HG02798 (cell line): ENCODE measurements at regions not wholly inside any gene's neighbourhood (a gene's known extent, or its start where the extent isn't known, plus 50 kb on each side); places are given as distances from the start of the nearest gene placed in this dataset.

ENCODE experiments used
- ATAC-seq: cut with Tn5 transposase; IDR thresholded peaks from one replicate; pipeline ENCODE4 v1.9.1; 2021; ENCODE audit warnings: mild to moderate bottlenecking; ENCODE audit not compliant: unreplicated experiment, poor library complexity

GRCh38 chr6:113103634-113104361, 753.3 kb upstream of the MARCKS start:
- no peak for ATAC-seq

- no peak for ATAC-seq
These were observed 752.6 kb upstream of the MARCKS start for GRCh38 chr6:113104541-113104940.

- ATAC-seq, result no peak
These were observed 752.2 kb upstream of the MARCKS start for GRCh38 chr6:113104951-113105350.

- ATAC-seq, result no peak
These were observed 746.9 kb upstream of the MARCKS start for GRCh38 chr6:113110211-113110610.

- ATAC-seq, result no peak
These were observed 745.6 kb upstream of the MARCKS start for GRCh38 chr6:113111550-113111949.

GRCh38 chr6:113112086-113112485, 745.1 kb upstream of the MARCKS start:
- no peak for ATAC-seq

GRCh38 chr6:113115196-113115595, 741.9 kb upstream of the MARCKS start:
- no peak for ATAC-seq

GRCh38 chr6:113120224-113120581, 736.9 kb upstream of the MARCKS start:
- no peak for ATAC-seq

- ATAC-seq, result no peak
These were observed 736.4 kb upstream of the MARCKS start for GRCh38 chr6:113120582-113121285.

- ATAC-seq, result no peak
These were observed 735.6 kb upstream of the MARCKS start for GRCh38 chr6:113121571-113121970.

GRCh38 chr6:113122060-113122459, 735.1 kb upstream of the MARCKS start:
- ATAC-seq, result no peak

- no peak for ATAC-seq
These were observed 731.5 kb upstream of the MARCKS start for GRCh38 chr6:113125626-113126025.

GRCh38 chr6:113127786-113128419, 729.2 kb upstream of the MARCKS start:
- ATAC-seq, result no peak

GRCh38 chr6:113128661-113129060, 728.5 kb upstream of the MARCKS start:
- ATAC-seq, result no peak

- ATAC-seq, result no peak
These were observed 727.2 kb upstream of the MARCKS start for GRCh38 chr6:113129991-113130390.

GRCh38 chr6:113137426-113137825, 719.7 kb upstream of the MARCKS start:
- no peak for ATAC-seq

- no peak for ATAC-seq
These were observed 716.4 kb upstream of the MARCKS start for GRCh38 chr6:113140721-113141120.

- no peak for ATAC-seq
These were observed 715.2 kb upstream of the MARCKS start for GRCh38 chr6:113141901-113142300.

- no peak for ATAC-seq
These were observed 714.4 kb upstream of the MARCKS start for GRCh38 chr6:113142671-113143174.

- no peak for ATAC-seq
These were observed 713.9 kb upstream of the MARCKS start for GRCh38 chr6:113143206-113143605.

GRCh38 chr6:113144117-113144516, 713.0 kb upstream of the MARCKS start:
- ATAC-seq, result no peak
